Ovary (tissue), 7 donors: ENCODE measurements at regions not wholly inside any gene's neighbourhood (a gene's known extent, or its start where the extent isn't known, plus 50 kb on each side); places are given as distances from the start of the nearest gene placed in this dataset.

Experiments
- DNase-seq, 5 donors: peaks; one replicate each; pipeline ENCODE4 v3.0.0-alpha.2; 2019 to 2020
- H3K27ac ChIP-seq, 2 donors: fragments of 200-600 bp; one replicate each; pipeline versions ENCODE4 v1.5.1 to v1.8.0; 2019 to 2022
- H3K27me3 ChIP-seq: fragments of 200-600 bp; one replicate; pipeline ENCODE4 v1.8.0; 2022
- H3K36me3 ChIP-seq: fragments of 200-600 bp; sonication (generic); one replicate; pipeline ENCODE4 v1.5.1; 2019
- H3K4me1 ChIP-seq: one replicate; pipeline ENCODE4 v1.8.1; 2013; ENCODE audit warnings: mild to moderate bottlenecking, moderate library complexity; ENCODE audit not compliant: insufficient read depth
- H3K4me3 ChIP-seq: fragments of 200-600 bp; sonication (generic); one replicate; pipeline ENCODE4 v1.5.1; 2017
- H3K9me3 ChIP-seq, 2 donors: fragments of 200-600 bp in 1 of 2; sonication (generic) in 1 of 2; one replicate each; pipeline versions ENCODE4 v1.5.1 to v1.8.1; 2013 to 2019; ENCODE audit warnings: mild to moderate bottlenecking in 1 of 2, moderate library complexity in 1 of 2
- EP300 ChIP-seq: sonication (generic); formaldehyde crosslinking; IDR thresholded peaks from one replicate; pipeline ENCODE4 v1.6.1; 2017; ENCODE audit warnings: antibody characterized with exemption
- POLR2A ChIP-seq: fragments of 450-650 bp; IDR thresholded peaks from one replicate; pipeline ENCODE4 v1.6.1; 2017; ENCODE audit warnings: antibody characterized with exemption, mild to moderate bottlenecking, moderate library complexity
- WGBS, 3 donors: extraction: QIAGEN DNeasy Blood & Tissue Kit in 1 of 3; methylation state at CpG; one replicate each; pipeline versions ENCODE4 v1.1.5 to v1.1.7; 2013 to 2017; 5-methylcytosine and 5-hydroxymethylcytosine counted together
- intact Hi-C, 4 donors: fragments of 100-400 bp; cut with DNase I; formaldehyde crosslinking; loops; one replicate each; pipeline versions ENCODE4 v1.11.0 to v1.15.1; 2022 to 2023
- TF ChIP-seq, protein P1 (sequence below), 3 donors: fragments of 450-650 bp in 2 of 3; fragments of 200-600 bp in 1 of 3; IDR thresholded peaks; one replicate each; pipeline versions ENCODE4 v1.5.1 to v1.8.0; 2016 to 2022; ENCODE audit warnings: antibody characterized with exemption in 3 of 3, mild to moderate bottlenecking in 1 of 3
- donor health status: DM: no; HTN: no; CAD: no; lungs with moderate emphysema.
- donor health status: DM: no; HTN: no; CAD: no.
- donor health status: Bipolar disorder and iron deficiency.
- donor health status: DM: no; HTN: no; CAD: no.
- donor health status: DM: yes; HTN: yes; CAD: no.

DNA sequence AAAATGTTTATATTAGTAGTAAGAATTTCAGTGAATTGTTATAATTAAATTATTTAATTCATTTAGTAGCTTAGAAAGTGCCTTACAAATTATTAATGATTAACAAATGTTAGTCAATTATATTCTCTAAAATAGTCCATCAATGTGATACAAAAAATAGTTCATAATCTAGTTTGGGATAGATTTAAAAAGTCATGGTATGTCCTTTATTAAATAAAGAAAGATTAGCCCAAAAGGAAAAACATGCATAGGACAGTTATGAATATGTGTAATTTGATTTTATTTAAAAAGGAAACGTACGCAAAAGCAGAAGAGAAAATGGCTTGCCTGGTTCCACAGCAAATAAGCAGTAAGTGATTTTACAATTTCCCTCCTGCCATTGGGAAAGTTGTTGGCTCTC lies 768.5 kb downstream of the TRIB2 start:
- 98 to 100% (median 98%) methylated on average over 2 of the region's 2 CpGs for WGBS, 3 donors
- no peaks in the 10 kb centered on the region for H3K4me1 ChIP-seq
- H3K27ac ChIP-seq: no peak overlapping the region
- H3K9me3 ChIP-seq: no peaks in the 10 kb centered on the region
- no peak overlapping the region for H3K4me3 ChIP-seq
- TF ChIP-seq, protein P1, sequence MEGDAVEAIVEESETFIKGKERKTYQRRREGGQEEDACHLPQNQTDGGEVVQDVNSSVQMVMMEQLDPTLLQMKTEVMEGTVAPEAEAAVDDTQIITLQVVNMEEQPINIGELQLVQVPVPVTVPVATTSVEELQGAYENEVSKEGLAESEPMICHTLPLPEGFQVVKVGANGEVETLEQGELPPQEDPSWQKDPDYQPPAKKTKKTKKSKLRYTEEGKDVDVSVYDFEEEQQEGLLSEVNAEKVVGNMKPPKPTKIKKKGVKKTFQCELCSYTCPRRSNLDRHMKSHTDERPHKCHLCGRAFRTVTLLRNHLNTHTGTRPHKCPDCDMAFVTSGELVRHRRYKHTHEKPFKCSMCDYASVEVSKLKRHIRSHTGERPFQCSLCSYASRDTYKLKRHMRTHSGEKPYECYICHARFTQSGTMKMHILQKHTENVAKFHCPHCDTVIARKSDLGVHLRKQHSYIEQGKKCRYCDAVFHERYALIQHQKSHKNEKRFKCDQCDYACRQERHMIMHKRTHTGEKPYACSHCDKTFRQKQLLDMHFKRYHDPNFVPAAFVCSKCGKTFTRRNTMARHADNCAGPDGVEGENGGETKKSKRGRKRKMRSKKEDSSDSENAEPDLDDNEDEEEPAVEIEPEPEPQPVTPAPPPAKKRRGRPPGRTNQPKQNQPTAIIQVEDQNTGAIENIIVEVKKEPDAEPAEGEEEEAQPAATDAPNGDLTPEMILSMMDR (IDR thresholded peaks at IDR 0.05): no peak
- TF ChIP-seq EP300: no peak
- TF ChIP-seq POLR2A: no peak
- intact Hi-C loops: loop anchor here in 1 of 4 donors (10.0 kb wide), 1 partner anchor 1150 kb away; the partner anchor contains the start of gene LRATD1
- no peaks in the 10 kb centered on the region for H3K27me3 ChIP-seq
- DNase-seq: no peak
- no peaks in the 10 kb centered on the region for H3K36me3 ChIP-seq

DNA sequence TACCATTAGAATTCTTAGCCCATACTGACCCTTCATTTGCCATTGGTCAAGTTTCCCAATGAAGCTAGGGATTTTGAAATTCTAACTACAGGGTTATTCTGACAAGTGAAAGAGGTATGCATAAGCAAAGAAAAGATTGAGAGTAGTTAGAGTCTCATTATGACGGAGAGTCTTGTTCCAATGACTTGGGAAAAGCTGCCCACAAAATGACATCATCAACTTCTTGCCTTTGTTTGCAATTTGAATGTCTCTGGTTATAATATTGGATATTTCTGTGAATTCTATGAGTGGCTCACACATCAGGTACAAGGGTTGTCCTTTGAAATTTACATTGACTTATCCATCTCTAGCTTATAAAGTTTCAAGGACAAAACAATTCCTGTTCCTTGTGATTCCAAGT lies 772.2 kb downstream of the TRIB2 start:
- no peak for TF ChIP-seq EP300
- TF ChIP-seq, protein P1 (IDR thresholded peaks at IDR 0.05): no peak
- no peak for TF ChIP-seq POLR2A
- no peaks in the 10 kb centered on the region for H3K4me1 ChIP-seq
- WGBS, 3 donors: 93 to 100% (median 97%) methylated on average over 1 of the region's 1 CpG
- no peaks in the 10 kb centered on the region for H3K9me3 ChIP-seq
- no peaks in the 10 kb centered on the region for H3K27me3 ChIP-seq
- H3K36me3 ChIP-seq: no peaks in the 10 kb centered on the region
- no peak overlapping the region for H3K27ac ChIP-seq
- intact Hi-C loops: loop anchor here in 1 of 4 donors (10.0 kb wide), 1 partner anchor 1146 kb away; the partner anchor contains the start of gene LRATD1
- no peak overlapping the region for H3K4me3 ChIP-seq
- DNase-seq: no peak

GRCh38 chr2:13492262-13492661 lies 775.5 kb downstream of the TRIB2 start:
- no peaks in the 10 kb centered on the region for H3K36me3 ChIP-seq
- no peak overlapping the region for H3K4me3 ChIP-seq
- TF ChIP-seq EP300 (no peak), POLR2A (no peak)
- TF ChIP-seq, protein P1 (IDR thresholded peaks at IDR 0.05): no peak
- intact Hi-C loops: no loop called here
- DNase-seq: no peak
- no peaks in the 10 kb centered on the region for H3K9me3 ChIP-seq
- WGBS, 3 donors: 90 to 97% (median 97%) methylated on average over 1 of the region's 1 CpG
- no peak overlapping the region for H3K27ac ChIP-seq
- H3K27me3 ChIP-seq: no peaks in the 10 kb centered on the region
- H3K4me1 ChIP-seq: no peaks in the 10 kb centered on the region

DNA sequence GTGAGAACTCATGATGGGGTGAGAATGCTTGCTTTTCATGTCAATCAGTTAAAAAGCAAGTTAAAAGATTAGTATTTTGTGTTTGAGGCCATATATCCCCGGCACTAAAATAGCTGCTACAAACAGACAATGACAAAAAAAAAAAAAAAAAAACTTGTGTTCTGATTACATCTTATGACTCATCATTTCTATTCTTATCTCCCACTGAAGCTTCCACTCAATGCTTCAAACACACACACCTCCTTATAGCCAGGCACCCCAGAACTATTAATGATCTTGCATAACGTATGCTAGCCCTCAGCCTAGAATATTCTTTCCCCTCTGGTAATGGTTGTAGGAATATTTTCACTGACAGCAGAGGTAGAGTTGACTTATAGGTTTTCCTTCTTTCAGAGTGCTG lies 778.3 kb downstream of the TRIB2 start:
- H3K4me3 ChIP-seq: no peak overlapping the region
- TF ChIP-seq EP300 (no peak), POLR2A (no peak)
- TF ChIP-seq, protein P1 (IDR thresholded peaks at IDR 0.05): no peak
- DNase-seq: no peak
- no peaks in the 10 kb centered on the region for H3K9me3 ChIP-seq
- no peak overlapping the region for H3K27ac ChIP-seq
- H3K4me1 ChIP-seq: no peaks in the 10 kb centered on the region
- 87 to 93% (median 92%) methylated on average over 2 of the region's 2 CpGs for WGBS, 3 donors
- H3K27me3 ChIP-seq: no peaks in the 10 kb centered on the region
- H3K36me3 ChIP-seq: no peaks in the 10 kb centered on the region
- intact Hi-C loops: no loop called here
